ENCODE measurements at regions not wholly inside any gene's neighbourhood (a gene's known extent, or its start where the extent isn't known, plus 50 kb on each side); places are given as distances from the start of the nearest gene placed in this dataset.

DNA sequence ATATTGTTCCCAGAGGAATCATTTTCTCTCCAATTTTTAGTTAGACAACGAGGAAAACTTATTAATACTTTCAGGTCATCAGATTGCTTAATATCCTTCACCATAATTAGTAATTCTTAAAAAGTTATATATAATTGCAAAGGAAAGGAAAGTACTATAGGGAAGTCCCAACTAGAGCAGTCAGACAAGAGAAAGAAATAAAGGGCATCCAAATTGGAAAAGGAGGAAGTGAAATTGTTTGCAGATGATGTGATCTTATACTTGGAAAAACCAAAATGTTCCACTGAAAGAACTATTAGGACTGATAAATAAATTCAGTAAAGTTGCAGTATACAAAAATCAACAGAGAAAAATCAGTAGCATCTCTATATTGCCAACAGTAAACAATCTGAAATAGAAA is 223.5 kb upstream of the MEF2C start:
- WGBS, 2 donors, result 45 to 56% methylated on average over 1 of the region's 1 CpG
- H3K4me1 ChIP-seq, result no peaks in the 10 kb centered on the region

GRCh38 chr5:89105836-89106235 is 222.9 kb upstream of the MEF2C start:
- intact Hi-C loops (cut with DNase I), result no loop called here
- no peaks in the 10 kb centered on the region for H3K9me3 ChIP-seq
- TF ChIP-seq, protein P1, sequence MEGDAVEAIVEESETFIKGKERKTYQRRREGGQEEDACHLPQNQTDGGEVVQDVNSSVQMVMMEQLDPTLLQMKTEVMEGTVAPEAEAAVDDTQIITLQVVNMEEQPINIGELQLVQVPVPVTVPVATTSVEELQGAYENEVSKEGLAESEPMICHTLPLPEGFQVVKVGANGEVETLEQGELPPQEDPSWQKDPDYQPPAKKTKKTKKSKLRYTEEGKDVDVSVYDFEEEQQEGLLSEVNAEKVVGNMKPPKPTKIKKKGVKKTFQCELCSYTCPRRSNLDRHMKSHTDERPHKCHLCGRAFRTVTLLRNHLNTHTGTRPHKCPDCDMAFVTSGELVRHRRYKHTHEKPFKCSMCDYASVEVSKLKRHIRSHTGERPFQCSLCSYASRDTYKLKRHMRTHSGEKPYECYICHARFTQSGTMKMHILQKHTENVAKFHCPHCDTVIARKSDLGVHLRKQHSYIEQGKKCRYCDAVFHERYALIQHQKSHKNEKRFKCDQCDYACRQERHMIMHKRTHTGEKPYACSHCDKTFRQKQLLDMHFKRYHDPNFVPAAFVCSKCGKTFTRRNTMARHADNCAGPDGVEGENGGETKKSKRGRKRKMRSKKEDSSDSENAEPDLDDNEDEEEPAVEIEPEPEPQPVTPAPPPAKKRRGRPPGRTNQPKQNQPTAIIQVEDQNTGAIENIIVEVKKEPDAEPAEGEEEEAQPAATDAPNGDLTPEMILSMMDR (IDR thresholded peaks at IDR 0.05), result no peak
- 95 to 96% methylated on average over 2 of the region's 2 CpGs for WGBS, 2 donors
- no peak overlapping the region for H3K4me3 ChIP-seq
- H3K27ac ChIP-seq, result no peak overlapping the region
- no peaks in the 10 kb centered on the region for H3K36me3 ChIP-seq (replicated peaks in 1 of 2; ENCODE audit: insufficient read depth in 1 of 2, low read depth in 2 of 2)
- no peaks in the 10 kb centered on the region for H3K27me3 ChIP-seq
- ATAC-seq (no peak), DNase-seq (no peak)
- H3K4me1 ChIP-seq, result no peaks in the 10 kb centered on the region

More for the DNA sequence above, 223.5 kb upstream of the MEF2C start:
- DNase-seq, result no peak
- Histone ChIP-seq H3K27ac (no peak overlapping the region), H3K9me3 (no peaks in the 10 kb centered on the region), H3K27me3 (no peaks in the 10 kb centered on the region), H3K36me3 (replicated peaks in 1 of 2; ENCODE audit: insufficient read depth in 1 of 2, low read depth in 2 of 2) (no peaks in the 10 kb centered on the region), H3K4me3 (no peak overlapping the region)
- TF ChIP-seq, protein P1 (IDR thresholded peaks at IDR 0.05), result no peak
- no peak for TF ChIP-seq POLR2A (IDR thresholded peaks at IDR 0.05)
- intact Hi-C loops (cut with DNase I), result no loop called here
- no peak for ATAC-seq

GRCh38 chr5:89105171-89105695 is 222.2 kb upstream of the MEF2C start:
- H3K9me3 ChIP-seq, result no peaks in the 10 kb centered on the region
- 0 to 42% methylated on average over 1 of the region's 1 CpG for WGBS, 2 donors
- no peak overlapping the region for H3K27ac ChIP-seq
- no peaks in the 10 kb centered on the region for H3K4me1 ChIP-seq
- intact Hi-C loops (cut with DNase I), result no loop called here
- H3K27me3 ChIP-seq, result no peaks in the 10 kb centered on the region
- no peak overlapping the region for H3K4me3 ChIP-seq
- no peak for TF ChIP-seq POLR2A (IDR thresholded peaks at IDR 0.05)
- TF ChIP-seq, protein P1 (IDR thresholded peaks at IDR 0.05), result no peak
- DNase-seq, result no peak
- no peak for ATAC-seq
- H3K36me3 ChIP-seq (replicated peaks in 1 of 2; ENCODE audit: insufficient read depth in 1 of 2, low read depth in 2 of 2), result no peaks in the 10 kb centered on the region

DNA sequence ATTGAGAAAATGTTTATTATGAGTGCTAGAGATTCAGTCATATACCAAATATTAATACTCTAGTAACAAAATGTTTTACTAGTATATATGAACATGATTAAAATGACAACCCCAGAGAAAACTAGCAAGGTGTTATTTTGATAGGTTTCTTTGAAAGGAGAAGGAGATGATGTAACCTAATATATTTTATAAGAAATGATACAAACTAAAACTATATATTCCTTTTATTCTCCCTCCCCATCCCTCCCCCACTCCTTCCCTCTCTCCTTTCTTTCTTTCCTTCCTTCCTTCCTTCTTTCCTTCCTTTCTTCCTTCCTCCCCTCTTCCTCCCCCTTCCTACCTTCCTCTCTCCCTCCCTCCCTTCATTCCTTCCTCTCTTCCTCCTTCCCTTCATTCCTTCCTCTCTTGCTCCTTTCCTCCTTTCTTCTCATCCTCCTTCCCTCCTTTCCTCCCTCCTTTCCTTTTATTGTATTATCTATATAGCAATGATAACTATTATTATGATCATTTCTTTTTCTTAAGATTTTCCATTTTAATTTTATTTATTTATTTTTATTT is 215.3 kb upstream of the MEF2C start:
- no peak for ATAC-seq

More for the DNA sequence above, 215.3 kb upstream of the MEF2C start:
- no peaks in the 10 kb centered on the region for H3K4me1 ChIP-seq
- no peak for TF ChIP-seq POLR2A (IDR thresholded peaks at IDR 0.05)
- TF ChIP-seq, protein P1 (IDR thresholded peaks at IDR 0.05), result no peak
- H3K9me3 ChIP-seq, result no peaks in the 10 kb centered on the region
- H3K36me3 ChIP-seq (replicated peaks in 1 of 2; ENCODE audit: insufficient read depth in 1 of 2, low read depth in 2 of 2), result no peaks in the 10 kb centered on the region
- H3K27ac ChIP-seq, result no peak overlapping the region
- DNase-seq, result no peak
- intact Hi-C loops (cut with DNase I), result no loop called here
- H3K4me3 ChIP-seq, result no peak overlapping the region
- no peaks in the 10 kb centered on the region for H3K27me3 ChIP-seq
